CD14-positive monocyte (primary cell): ENCODE measurements at regions not wholly inside any gene's neighbourhood (a gene's known extent, or its start where the extent isn't known, plus 50 kb on each side); places are given as distances from the start of the nearest gene placed in this dataset.
A peak's percentile ranks its signal among the peaks of the same experiment; 100 is the strongest.

Experiments
- DNase-seq, 3 donors: peaks; one replicate each; pipeline ENCODE4 v3.0.0-alpha.2; 2011 to 2022
- H2AFZ ChIP-seq: 2 replicates; pipeline ENCODE4 v1.6.0; 2012; ENCODE audit warnings: mild to moderate bottlenecking, low read depth, low read length, inconsistent platforms; ENCODE audit not compliant: insufficient read depth, poor library complexity, severe bottlenecking
- H3K27ac ChIP-seq, 2 donors: 1 replicate in 1 of 2; 2 replicates in 1 of 2; pipeline ENCODE4 v1.5.1; 2012 to 2013; ENCODE audit warnings: low read length in 2 of 2, control low read depth in 1 of 2, inconsistent platforms in 1 of 2, low read depth in 1 of 2, mild to moderate bottlenecking in 1 of 2
- H3K27me3 ChIP-seq, 2 donors: one replicate each; pipeline versions ENCODE4 v1.6.0 to v1.6.1; 2011 to 2013; ENCODE audit warnings: low read length in 2 of 2; ENCODE audit not compliant: control insufficient read depth in 2 of 2, insufficient read depth in 2 of 2
- H3K36me3 ChIP-seq, 2 donors: replicated peaks in 1 of 2; 1 replicate in 1 of 2; 2 replicates in 1 of 2; pipeline versions ENCODE4 v1.5.1 to v1.6.1; 2012 to 2013; ENCODE audit warnings: low read length in 2 of 2, control low read depth in 1 of 2, inconsistent platforms in 1 of 2, mild to moderate bottlenecking in 1 of 2; ENCODE audit not compliant: insufficient read depth in 2 of 2, control insufficient read depth in 1 of 2
- H3K4me1 ChIP-seq, 2 donors: 1 replicate in 1 of 2; 2 replicates in 1 of 2; pipeline versions ENCODE4 v1.5.1 to v1.6.1; 2012 to 2013; ENCODE audit warnings: low read length in 2 of 2, control low read depth in 1 of 2, inconsistent platforms in 1 of 2, mild to moderate bottlenecking in 1 of 2, moderate library complexity in 1 of 2; ENCODE audit not compliant: insufficient read depth in 2 of 2, control insufficient read depth in 1 of 2
- H3K4me2 ChIP-seq: replicated peaks from 2 replicates; pipeline ENCODE3; 2012; ENCODE audit warnings: low read length, moderate library complexity, mild to moderate bottlenecking; ENCODE audit not compliant: poor library complexity, severe bottlenecking; ENCODE audit errors: extremely low read depth
- H3K4me3 ChIP-seq, 3 experiments: fragments of 200-600 bp in 1 of 3; sonication (generic) in 1 of 3; replicated peaks in 1 of 3; 1 replicate in 2 of 3; 2 replicates in 1 of 3; pipeline ENCODE4 v1.5.1; 2011 to 2013; ENCODE audit warnings: low read length in 3 of 3, mild to moderate bottlenecking in 3 of 3, control low read depth in 2 of 3, low read depth in 2 of 3, inconsistent platforms in 1 of 3, moderate library complexity in 1 of 3
- H3K79me2 ChIP-seq: 2 replicates; pipeline ENCODE4 v1.6.0; 2012; ENCODE audit warnings: mild to moderate bottlenecking, control low read depth, inconsistent platforms, low read length, moderate library complexity; ENCODE audit not compliant: insufficient read depth
- H3K9ac ChIP-seq: 2 replicates; pipeline ENCODE4 v1.6.0; 2017; ENCODE audit warnings: low read length, mild to moderate bottlenecking; ENCODE audit not compliant: insufficient read depth, poor library complexity, severe bottlenecking
- H3K9me3 ChIP-seq, 2 donors: replicated peaks in 1 of 2; 1 replicate in 1 of 2; 2 replicates in 1 of 2; pipeline versions ENCODE4 v1.5.1 to v1.6.1; 2012 to 2013; ENCODE audit warnings: low read length in 2 of 2, control low read depth in 1 of 2; ENCODE audit not compliant: control insufficient read depth in 1 of 2, insufficient read depth in 1 of 2
- H4K20me1 ChIP-seq: 2 replicates; pipeline ENCODE4 v1.6.0; 2012; ENCODE audit warnings: mild to moderate bottlenecking, low read length, control low read depth, moderate library complexity; ENCODE audit not compliant: insufficient read depth
- H3K27ac Mint-ChIP-seq, 7 donors: one replicate each; pipeline ENCODE4 v1.8.0; 2020; ENCODE audit warnings: mild to moderate bottlenecking in 7 of 7, mixed read lengths in 7 of 7, moderate library complexity in 6 of 7, inconsistent platforms in 2 of 7
- H3K27me3 Mint-ChIP-seq, 3 donors: one replicate each; pipeline ENCODE4 v1.8.0; 2021 to 2022; ENCODE audit warnings: low read depth in 3 of 3, mild to moderate bottlenecking in 3 of 3, mixed read lengths in 3 of 3, moderate library complexity in 3 of 3, inconsistent platforms in 1 of 3
- H3K36me3 Mint-ChIP-seq, 2 donors: one replicate each; pipeline ENCODE4 v1.8.0; 2020; ENCODE audit warnings: mixed read lengths in 2 of 2, inconsistent platforms in 1 of 2, mild to moderate bottlenecking in 1 of 2
- H3K4me1 Mint-ChIP-seq: one replicate; pipeline ENCODE4 v1.8.0; 2020; ENCODE audit warnings: mild to moderate bottlenecking, mixed read lengths
- H3K4me3 Mint-ChIP-seq, 2 donors: one replicate each; pipeline ENCODE4 v1.8.0; 2020; ENCODE audit warnings: mild to moderate bottlenecking in 2 of 2, mixed read lengths in 2 of 2, moderate library complexity in 1 of 2
- H3K9me3 Mint-ChIP-seq, 7 donors: one replicate each; pipeline ENCODE4 v1.8.0; 2020 to 2022; ENCODE audit warnings: mixed read lengths in 7 of 7, mild to moderate bottlenecking in 6 of 7, moderate library complexity in 6 of 7, inconsistent platforms in 2 of 7
- CTCF ChIP-seq: fragments of 200-600 bp; IDR thresholded peaks from one replicate; pipeline ENCODE4 v1.8.0; 2022; ENCODE audit warnings: antibody characterized with exemption, mild to moderate bottlenecking
- WGBS: methylation state at CpG from one replicate; pipeline ENCODE4 v1.1.5; 2013; ENCODE audit warnings: missing lambda C conversion rate; ENCODE audit not compliant: insufficient coverage; 5-methylcytosine and 5-hydroxymethylcytosine counted together
- intact Hi-C, 2 donors: fragments of 100-400 bp; cut with micrococcal nuclease; formaldehyde crosslinking; loops; one replicate each; pipeline versions ENCODE4 v1.15.0 to v1.15.1; 2023

DNA sequence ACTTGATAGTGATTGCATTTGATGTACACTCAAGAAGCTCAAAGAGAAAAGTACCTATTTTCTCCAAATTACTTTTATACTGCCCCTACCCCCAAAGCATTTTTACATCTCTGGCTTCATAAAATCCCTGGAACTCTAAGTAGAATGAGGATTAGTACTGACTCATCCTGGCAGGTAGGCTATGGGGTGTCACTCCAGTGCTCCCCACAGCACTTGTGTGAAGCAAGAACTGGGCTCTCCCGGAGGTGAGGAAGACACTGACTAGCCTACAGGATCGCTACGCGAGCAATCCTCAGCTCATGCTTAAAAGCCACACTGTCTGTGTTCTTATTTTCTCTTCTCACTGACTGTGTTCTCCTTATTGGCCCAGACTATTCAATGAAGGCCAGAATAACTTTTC lies 90.4 kb upstream of the NDP start:
- no peak overlapping the region for H3K27ac ChIP-seq

DNA sequence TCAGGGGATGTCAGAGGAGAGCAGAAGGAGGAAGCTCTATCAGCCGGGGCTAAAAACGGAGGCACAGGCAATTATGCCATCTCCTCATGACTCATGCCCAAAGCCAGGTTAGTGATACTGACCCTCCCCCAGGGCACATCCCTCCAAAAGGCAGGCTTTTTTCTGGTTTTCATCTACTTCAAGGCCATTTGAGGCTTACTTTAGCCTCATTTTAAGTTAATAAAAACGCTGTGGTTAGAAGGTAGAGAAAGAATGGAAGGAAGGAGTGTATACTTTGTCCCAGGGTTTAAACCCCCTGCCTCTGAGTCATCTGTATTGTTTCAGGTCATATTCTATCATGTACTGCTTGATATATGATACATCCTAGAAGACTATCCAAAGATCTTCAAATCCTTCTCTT lies 89.7 kb upstream of the NDP start:
- Mint-ChIP-seq H3K36me3 (no peaks in the 10 kb centered on the region), H3K4me1 (peaks cover 23% of the 10 kb centered on the region), H3K4me3 (no peak overlapping the region), H3K27me3 (peaks cover 0 to 4% (median 0%) of the 10 kb centered on the region in 3 donors), H3K9me3 (peaks cover 0 to 12% (median 2%) of the 10 kb centered on the region in 7 donors), H3K27ac (no peak overlapping the region)
- H3K9me3 ChIP-seq, result no peaks in the 10 kb centered on the region
- H2AFZ ChIP-seq, result no peak overlapping the region
- TF ChIP-seq CTCF, result no peak
- no CpG with 5 or more reads among the region's 3 CpGs for WGBS
- H3K36me3 ChIP-seq, result no peaks in the 10 kb centered on the region
- no peaks in the 10 kb centered on the region for H3K79me2 ChIP-seq
- H3K4me3 ChIP-seq, result no peak overlapping the region
- DNase-seq, result peak; percentile 33 to 58 (median 47)
- intact Hi-C loops, result no loop called here
- H4K20me1 ChIP-seq, result no peaks in the 10 kb centered on the region
- no peak overlapping the region for H3K9ac ChIP-seq
- peaks cover 18 to 27% of the 10 kb centered on the region in 2 donors for H3K4me1 ChIP-seq
- no peaks in the 10 kb centered on the region for H3K27me3 ChIP-seq
- no peak overlapping the region for H3K27ac ChIP-seq
- no peak overlapping the region for H3K4me2 ChIP-seq

More for the DNA sequence above, 90.4 kb upstream of the NDP start:
- Histone ChIP-seq H3K9me3 (no peaks in the 10 kb centered on the region), H3K4me3 (no peak overlapping the region), H3K9ac (no peak overlapping the region), H3K4me2 (no peak overlapping the region), H4K20me1 (no peaks in the 10 kb centered on the region), H3K79me2 (no peaks in the 10 kb centered on the region), H3K36me3 (no peaks in the 10 kb centered on the region), H3K4me1 (peaks cover 18 to 27% of the 10 kb centered on the region in 2 donors), H2AFZ (no peak overlapping the region), H3K27me3 (peaks cover 0 to 4% of the 10 kb centered on the region in 2 donors)
- H3K36me3 Mint-ChIP-seq, result no peaks in the 10 kb centered on the region
- H3K4me1 Mint-ChIP-seq, result peaks cover 23% of the 10 kb centered on the region
- H3K4me3 Mint-ChIP-seq, result no peak overlapping the region
- TF ChIP-seq CTCF, result no peak
- H3K27me3 Mint-ChIP-seq, result peaks cover 0 to 4% (median 2%) of the 10 kb centered on the region in 3 donors
- no peak overlapping the region for H3K27ac Mint-ChIP-seq
- WGBS, result no CpG with 5 or more reads among the region's 4 CpGs
- peaks cover 0 to 12% (median 2%) of the 10 kb centered on the region in 7 donors for H3K9me3 Mint-ChIP-seq
- intact Hi-C loops, result no loop called here
- DNase-seq, result no peak
